Lower lobe of right lung (tissue), 2 donors: ENCODE measurements at regions not wholly inside any gene's neighbourhood (a gene's known extent, or its start where the extent isn't known, plus 50 kb on each side); places are given as distances from the start of the nearest gene placed in this dataset.

Experiments used
- ATAC-seq, 2 donors: fragments of 200-7000 bp; cut with Tn5 transposase; one replicate each; pipeline ENCODE4 v1.9.1; 2020 to 2022; ENCODE audit warnings: mild to moderate bottlenecking in 2 of 2, moderate library complexity in 2 of 2
- DNase-seq: peaks from one replicate; pipeline ENCODE4 v3.0.0-alpha.2; 2020
- H3K27ac ChIP-seq: fragments of 200-600 bp; one replicate; pipeline ENCODE4 v1.8.0; 2022
- H3K27me3 ChIP-seq: fragments of 200-600 bp; one replicate; pipeline ENCODE4 v1.8.0; 2022; ENCODE audit warnings: low read depth
- H3K36me3 ChIP-seq: fragments of 200-600 bp; one replicate; pipeline ENCODE4 v1.8.0; 2022; ENCODE audit warnings: mild to moderate bottlenecking
- H3K4me1 ChIP-seq: fragments of 200-600 bp; one replicate; pipeline ENCODE4 v1.8.0; 2022
- H3K4me3 ChIP-seq: fragments of 200-600 bp; one replicate; pipeline ENCODE4 v1.8.0; 2022; ENCODE audit warnings: mild to moderate bottlenecking
- H3K9me3 ChIP-seq: fragments of 200-600 bp; one replicate; pipeline ENCODE4 v1.8.0; 2022
- CTCF ChIP-seq: fragments of 200-600 bp; IDR thresholded peaks from one replicate; pipeline ENCODE4 v1.8.0; 2022; ENCODE audit warnings: antibody characterized with exemption, mild to moderate bottlenecking
- intact Hi-C: fragments of 100-400 bp; cut with DNase I; formaldehyde crosslinking; loops from one replicate; pipeline ENCODE4 v1.11.0; 2022
- donor health status: DM: no; HTN: yes; CAD: no; lungs with severe emphysema.

GRCh38 chr2:67927501-67927900 is 135.3 kb downstream of the C1D start:
- Histone ChIP-seq H3K36me3 (no peaks in the 10 kb centered on the region), H3K27me3 (no peaks in the 10 kb centered on the region), H3K4me1 (peaks cover 5% of the 10 kb centered on the region), H3K9me3 (no peaks in the 10 kb centered on the region), H3K4me3 (no peak overlapping the region), H3K27ac (no peak overlapping the region)
- DNase-seq = no peak
- TF ChIP-seq CTCF = no peak
- intact Hi-C loops = no loop called here
- no peak for ATAC-seq

- Histone ChIP-seq H3K27me3 (no peaks in the 10 kb centered on the region), H3K36me3 (no peaks in the 10 kb centered on the region), H3K27ac (no peak overlapping the region), H3K4me1 (no peaks in the 10 kb centered on the region), H3K4me3 (no peak overlapping the region), H3K9me3 (no peaks in the 10 kb centered on the region)
- DNase-seq = no peak
- intact Hi-C loops = no loop called here
- TF ChIP-seq CTCF = no peak
- ATAC-seq = no peak
Measured at GRCh38 chr2:67930156-67930555, 132.6 kb downstream of the C1D start.

- no peak for ATAC-seq
- intact Hi-C loops = no loop called here
- DNase-seq = no peak
- H3K27me3 ChIP-seq = no peaks in the 10 kb centered on the region
- no peaks in the 10 kb centered on the region for H3K4me1 ChIP-seq
- no peak overlapping the region for H3K27ac ChIP-seq
- TF ChIP-seq CTCF = no peak
- H3K9me3 ChIP-seq = no peaks in the 10 kb centered on the region
- no peaks in the 10 kb centered on the region for H3K36me3 ChIP-seq
- H3K4me3 ChIP-seq = no peak overlapping the region
Measured at GRCh38 chr2:67936969-67937368, 125.8 kb downstream of the C1D start.

GRCh38 chr2:67938053-67938452 is 124.8 kb downstream of the C1D start:
- no peaks in the 10 kb centered on the region for H3K27me3 ChIP-seq
- H3K9me3 ChIP-seq = no peaks in the 10 kb centered on the region
- TF ChIP-seq CTCF = no peak
- ATAC-seq = no peak
- no peaks in the 10 kb centered on the region for H3K4me1 ChIP-seq
- H3K27ac ChIP-seq = no peak overlapping the region
- H3K36me3 ChIP-seq = no peaks in the 10 kb centered on the region
- no peak overlapping the region for H3K4me3 ChIP-seq
- intact Hi-C loops = no loop called here
- no peak for DNase-seq

- ATAC-seq (no peak), DNase-seq (no peak)
- H3K9me3 ChIP-seq = no peaks in the 10 kb centered on the region
- no peak for TF ChIP-seq CTCF
- no peak overlapping the region for H3K27ac ChIP-seq
- H3K4me1 ChIP-seq = peaks cover 1% of the 10 kb centered on the region
- H3K27me3 ChIP-seq = no peaks in the 10 kb centered on the region
- no peak overlapping the region for H3K4me3 ChIP-seq
- intact Hi-C loops = no loop called here
- H3K36me3 ChIP-seq = no peaks in the 10 kb centered on the region
Measured at GRCh38 chr2:67945056-67945455, 117.7 kb downstream of the C1D start.

GRCh38 chr2:67945940-67946339 is 116.9 kb downstream of the C1D start:
- Histone ChIP-seq H3K4me1 (peaks cover 7% of the 10 kb centered on the region), H3K27me3 (no peaks in the 10 kb centered on the region), H3K36me3 (no peaks in the 10 kb centered on the region), H3K4me3 (no peak overlapping the region), H3K27ac (no peak overlapping the region), H3K9me3 (no peaks in the 10 kb centered on the region)
- no peak for TF ChIP-seq CTCF
- DNase-seq (no peak), ATAC-seq (no peak)
- intact Hi-C loops = no loop called here
